GM19324 (cell line): ENCODE measurements at regions not wholly inside any gene's neighbourhood (a gene's known extent, or its start where the extent isn't known, plus 50 kb on each side); places are given as distances from the start of the nearest gene placed in this dataset.
"Not testable (repeated sequence)": the region's sequence is repeated elsewhere in the genome, so short reads cannot be mapped to it uniquely, and the experiment has no call there.

Experiments used
- ATAC-seq: cut with Tn5 transposase; IDR thresholded peaks from one replicate; pipeline ENCODE4 v1.9.1; 2021; ENCODE audit warnings: mild to moderate bottlenecking, moderate library complexity; ENCODE audit not compliant: unreplicated experiment, low FRiP score

- no peak for ATAC-seq
These were observed 221.3 kb upstream of the DCC start for GRCh38 chr18:52118684-52119083.

- no peak for ATAC-seq
These were observed 209.2 kb upstream of the DCC start for GRCh38 chr18:52130624-52131301.

GRCh38 chr18:52131845-52132244 is 208.2 kb upstream of the DCC start:
- no peak for ATAC-seq

DNA sequence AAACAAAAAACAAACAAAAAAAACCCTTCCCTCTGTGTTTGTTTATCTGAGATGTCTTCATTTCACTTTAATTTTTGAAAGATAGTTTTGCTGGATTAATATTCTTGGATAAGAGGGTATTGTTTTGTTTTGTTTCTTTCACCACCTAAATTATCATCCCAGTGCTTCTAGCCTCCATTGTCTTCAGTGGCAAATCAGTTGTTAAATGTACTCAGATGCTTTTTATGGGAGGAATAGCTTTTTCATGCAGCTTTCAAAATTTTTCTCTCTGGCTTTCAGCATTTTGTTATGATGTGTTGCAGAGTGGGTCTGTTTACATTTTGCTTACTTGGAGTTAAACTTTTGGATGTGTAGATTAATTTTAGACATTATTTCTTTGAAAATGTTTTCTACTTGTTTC is 203.5 kb upstream of the DCC start:
- ATAC-seq: no peak

DNA sequence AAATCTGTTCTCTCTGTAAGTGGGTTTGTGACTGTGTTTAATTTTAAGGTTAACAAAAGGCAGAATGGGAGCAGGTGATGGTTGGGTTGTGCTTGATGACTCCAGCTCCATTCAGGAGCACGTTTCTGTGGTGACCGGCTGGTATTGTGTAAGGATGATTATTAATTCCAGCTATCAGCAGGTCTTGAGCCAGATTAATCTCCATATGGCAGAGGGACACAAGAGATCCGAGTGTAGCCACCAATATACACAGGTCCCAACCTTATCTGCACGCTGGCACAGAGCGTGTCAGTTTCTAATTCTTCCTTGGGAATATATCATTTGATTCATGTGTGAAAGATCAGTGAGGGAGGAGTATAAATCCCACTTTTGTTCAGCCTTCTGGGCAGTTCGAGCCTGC is 199.0 kb upstream of the DCC start:
- ATAC-seq: no peak

DNA sequence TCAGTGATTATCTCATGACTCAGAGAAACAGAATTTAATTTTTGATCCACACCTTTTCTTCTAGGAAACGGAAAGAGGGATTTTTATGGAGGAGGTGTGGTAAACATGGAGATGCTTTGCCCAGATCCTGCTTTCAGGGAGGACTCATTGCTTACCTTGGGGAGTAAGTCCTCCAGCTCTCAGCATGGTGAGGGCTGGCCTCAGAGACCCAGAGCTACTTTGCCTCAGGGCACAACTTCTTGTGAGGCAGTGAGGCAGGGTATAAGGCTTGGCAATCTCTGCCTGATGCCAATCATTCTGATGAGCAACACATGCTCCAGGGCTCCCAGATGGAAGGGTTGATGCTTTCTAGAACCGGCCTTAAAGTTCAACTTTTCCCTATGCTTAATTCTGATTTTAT is 189.9 kb upstream of the DCC start:
- ATAC-seq: no peak

- ATAC-seq: peak; percentile 70
These were observed 188.0 kb upstream of the DCC start for GRCh38 chr18:52152036-52152435.

DNA sequence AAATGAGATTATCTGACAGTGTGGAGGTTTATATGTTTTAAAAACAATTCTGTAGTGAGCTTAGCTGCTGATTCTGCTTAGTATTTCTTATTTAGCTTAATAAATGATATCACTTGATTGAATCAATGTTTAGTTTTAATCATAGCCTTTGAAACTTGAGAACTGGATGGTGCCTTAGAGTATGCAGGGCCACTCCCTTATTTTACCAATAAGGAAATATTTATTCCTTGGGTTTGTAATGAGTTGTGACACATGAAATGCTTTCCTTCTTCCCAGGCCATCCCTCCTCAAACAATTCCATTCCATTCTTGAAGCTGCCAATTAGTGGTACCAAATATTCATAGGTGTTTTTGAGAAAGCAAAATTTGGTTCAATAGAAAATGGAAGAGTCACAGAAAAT is 183.8 kb upstream of the DCC start:
- no peak for ATAC-seq

GRCh38 chr18:52160636-52161035 is 179.4 kb upstream of the DCC start:
- ATAC-seq: no peak

GRCh38 chr18:52163478-52163877 is 176.5 kb upstream of the DCC start:
- ATAC-seq: no peak

- ATAC-seq: not testable (repeated sequence)
These were observed 171.9 kb upstream of the DCC start for GRCh38 chr18:52168131-52168530.

- ATAC-seq: no peak
These were observed 165.8 kb upstream of the DCC start for GRCh38 chr18:52174220-52174619.

- ATAC-seq: no peak
These were observed 164.6 kb upstream of the DCC start for GRCh38 chr18:52175406-52175805.

- peak; percentile 56 for ATAC-seq
These were observed 156.9 kb upstream of the DCC start for GRCh38 chr18:52183107-52183506.

GRCh38 chr18:52190195-52190594 is 149.8 kb upstream of the DCC start:
- no peak for ATAC-seq

- ATAC-seq: no peak
These were observed 149.4 kb upstream of the DCC start for GRCh38 chr18:52190631-52191030.

DNA sequence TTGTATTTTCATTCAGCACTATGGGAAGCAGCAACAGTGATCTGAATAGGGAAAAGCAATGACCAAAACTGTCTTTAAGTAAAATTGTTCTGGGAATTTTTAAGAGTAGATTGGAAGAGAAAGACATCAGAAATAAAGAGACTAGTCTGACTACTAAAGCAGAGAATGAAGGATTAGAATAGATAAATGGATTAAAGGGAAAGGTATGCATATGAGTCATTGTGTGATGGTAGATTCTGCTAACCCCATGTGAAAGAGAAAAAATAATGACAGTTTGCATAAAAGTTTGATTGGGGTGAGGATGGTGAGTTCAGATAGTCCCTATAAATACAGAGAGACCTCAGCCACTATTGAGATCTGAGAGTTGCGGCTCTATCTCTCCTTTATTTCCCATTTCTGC is 139.6 kb upstream of the DCC start:
- no peak for ATAC-seq

GRCh38 chr18:52200921-52201663 is 138.9 kb upstream of the DCC start:
- ATAC-seq: no peak

- ATAC-seq: no peak
These were observed 131.4 kb upstream of the DCC start for GRCh38 chr18:52208646-52209045.

- no peak for ATAC-seq
These were observed 123.9 kb upstream of the DCC start for GRCh38 chr18:52216109-52216508.

- ATAC-seq: no peak
These were observed 123.3 kb upstream of the DCC start for GRCh38 chr18:52216666-52217065.

DNA sequence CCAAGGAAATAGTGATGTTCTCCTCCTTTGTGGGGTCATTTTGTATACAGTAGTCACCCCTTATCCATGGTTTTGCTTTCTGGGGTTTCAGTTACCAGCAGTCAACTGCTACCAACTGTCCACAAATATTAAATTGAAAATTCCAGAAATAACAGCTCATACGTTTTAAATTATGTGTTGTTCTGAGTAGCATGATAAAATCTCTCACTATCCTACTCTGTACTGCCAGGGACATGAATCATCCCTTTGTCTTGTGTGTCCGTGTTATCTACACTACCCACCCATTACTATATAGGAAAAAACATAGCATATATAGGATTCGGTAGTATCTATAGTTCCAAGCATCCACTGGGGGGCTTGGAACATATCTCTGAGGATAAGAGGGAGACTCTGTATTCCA is 120.9 kb upstream of the DCC start:
- ATAC-seq: no peak
